Esophagus muscularis mucosa (tissue), 3 donors: ENCODE measurements at regions not wholly inside any gene's neighbourhood (a gene's known extent, or its start where the extent isn't known, plus 50 kb on each side); places are given as distances from the start of the nearest gene placed in this dataset.

Experiments used
- CTCF ChIP-seq, 3 experiments: fragments of 200-600 bp in 2 of 3; fragments of 450-650 bp in 1 of 3; sonication (generic) in 2 of 3; IDR thresholded peaks; one replicate each; pipeline ENCODE4 v1.5.1; 2017 to 2019; ENCODE audit warnings: antibody characterized with exemption in 3 of 3, mild to moderate bottlenecking in 2 of 3, moderate library complexity in 1 of 3
- POLR2A ChIP-seq: fragments of 450-650 bp; IDR thresholded peaks from one replicate; pipeline ENCODE4 v1.6.1; 2017; ENCODE audit warnings: antibody characterized with exemption, moderate library complexity, mild to moderate bottlenecking, low read depth
- POLR2AphosphoS5 ChIP-seq, 2 donors: sonication (generic); formaldehyde crosslinking; IDR thresholded peaks; one replicate each; pipeline ENCODE4 v1.6.1; 2017; ENCODE audit warnings: antibody characterized with exemption in 2 of 2

- no peak for TF ChIP-seq CTCF (IDR thresholded peaks at IDR 0.05)
- no peak for TF ChIP-seq POLR2AphosphoS5 (IDR thresholded peaks at IDR 0.05)
- no peak for TF ChIP-seq POLR2A
These were observed 477.8 kb upstream of the MKI67 start for GRCh38 chr10:128604025-128604424.
